Stimulated activated CD8-positive, alpha-beta memory T cell treated with anti-CD3 and anti-CD28 coated beads, Interleukin-12 subunit alpha, Interleukin-12 subunit beta, amount 100 ng/mL, for 1 hour (primary cell): ENCODE measurements at regions not wholly inside any gene's neighbourhood (a gene's known extent, or its start where the extent isn't known, plus 50 kb on each side); places are given as distances from the start of the nearest gene placed in this dataset.

Experiments
- DNase-seq: peaks from one replicate; pipeline ENCODE4 v3.0.0-alpha.2; 2020; ENCODE audit warnings: low read depth

- DNase-seq, result no peak
Observed at GRCh38 chr14:104371031-104371430, 208.5 kb upstream of the C14orf180 start.

GRCh38 chr14:104371917-104372316 lies 207.6 kb upstream of the C14orf180 start:
- no peak for DNase-seq

- no peak for DNase-seq
Observed at GRCh38 chr14:104372390-104373054, 207.0 kb upstream of the C14orf180 start.

GRCh38 chr14:104373055-104373854 lies 206.3 kb upstream of the C14orf180 start:
- DNase-seq, result no peak

- no peak for DNase-seq
Observed at GRCh38 chr14:104373855-104374717, 205.5 kb upstream of the C14orf180 start.

GRCh38 chr14:104374718-104375080 lies 204.9 kb upstream of the C14orf180 start:
- no peak for DNase-seq

GRCh38 chr14:104375551-104376201 lies 203.9 kb upstream of the C14orf180 start:
- DNase-seq, result no peak

GRCh38 chr14:104376202-104377140 lies 203.1 kb upstream of the C14orf180 start:
- no peak for DNase-seq

GRCh38 chr14:104377256-104377655 lies 202.3 kb upstream of the C14orf180 start:
- no peak for DNase-seq

- no peak for DNase-seq
Observed at GRCh38 chr14:104378698-104379113, 200.9 kb upstream of the C14orf180 start.

GRCh38 chr14:104382361-104383087 lies 197.0 kb upstream of the C14orf180 start:
- no peak for DNase-seq

GRCh38 chr14:104383088-104383995 lies 196.2 kb upstream of the C14orf180 start:
- no peak for DNase-seq

GRCh38 chr14:104383996-104384775 lies 195.4 kb upstream of the C14orf180 start:
- no peak for DNase-seq

- no peak for DNase-seq
Observed at GRCh38 chr14:104384776-104385071, 194.8 kb upstream of the C14orf180 start.

GRCh38 chr14:104385111-104385510 lies 194.5 kb upstream of the C14orf180 start:
- no peak for DNase-seq

- no peak for DNase-seq
Observed at GRCh38 chr14:104385531-104386101, 193.9 kb upstream of the C14orf180 start.

GRCh38 chr14:104386151-104386841 lies 193.3 kb upstream of the C14orf180 start:
- DNase-seq, result no peak
